K562 (cell line): ENCODE measurements at regions not wholly inside any gene's neighbourhood (a gene's known extent, or its start where the extent isn't known, plus 50 kb on each side); places are given as distances from the start of the nearest gene placed in this dataset.

ENCODE experiments used
- EHMT2 ChIP-seq: fragments of 450-650 bp; IDR thresholded peaks from 2 replicates; pipeline ENCODE4 v1.6.1; 2018; ENCODE audit warnings: antibody characterized with exemption
- EP400 ChIP-seq: fragments of 450-650 bp; IDR thresholded peaks from 2 replicates; pipeline ENCODE4 v1.6.1; 2017; ENCODE audit warnings: antibody characterized with exemption, mild to moderate bottlenecking, moderate library complexity
- NEUROD1 ChIP-seq: fragments of 150-350 bp; IDR thresholded peaks from 2 replicates; pipeline ENCODE4 v1.6.1; 2014; ENCODE audit warnings: borderline replicate concordance, low read length, low read depth; ENCODE audit not compliant: partially characterized antibody
- NR2F6 ChIP-seq: fragments of 450-650 bp; formaldehyde crosslinking; IDR thresholded peaks from 2 replicates; pipeline ENCODE4 v1.4.0; 2020; ENCODE audit warnings: mild to moderate bottlenecking
- RAD21 ChIP-seq, 2 experiments: fragments of 250-450 bp in 1 of 2; fragments of 450-650 bp in 1 of 2; sonication (Bioruptor Pico) in 1 of 2; formaldehyde crosslinking in 1 of 2; IDR thresholded peaks in 1 of 2; conservative IDR thresholded peaks in 1 of 2; 2 replicates each; pipeline versions ENCODE4 v1.4.0 to v1.8.0; 2020 to 2022; ENCODE audit warnings: mild to moderate bottlenecking in 2 of 2, moderate library complexity in 1 of 2
- RFX1 ChIP-seq: fragments of 450-650 bp; IDR thresholded peaks from 2 replicates; pipeline ENCODE4 v1.6.1; 2016; ENCODE audit warnings: mild to moderate bottlenecking, moderate library complexity
- U2AF1 ChIP-seq: fragments of 200-400 bp; formaldehyde crosslinking; optimal IDR thresholded peaks from 2 replicates; pipeline ENCODE3; 2017; ENCODE audit warnings: mild to moderate bottlenecking, low read depth, low read length, moderate library complexity
- ZNF668 ChIP-seq: fragments of 250-450 bp; sonication (Bioruptor Pico); IDR thresholded peaks from 2 replicates; pipeline ENCODE4 v1.8.0; 2022; ENCODE audit warnings: mild to moderate bottlenecking, inconsistent platforms
- TF ChIP-seq, protein P1 (sequence below): fragments of 250-450 bp; sonication (Bioruptor Pico); IDR thresholded peaks from 2 replicates; pipeline ENCODE4 v1.4.0; 2020
- TF ChIP-seq, protein P2 (sequence below): fragments of 450-650 bp; IDR thresholded peaks from 2 replicates; pipeline ENCODE4 v1.6.1; 2017; ENCODE audit warnings: antibody characterized with exemption, mild to moderate bottlenecking
- TF ChIP-seq, protein P3 (sequence below), 2 experiments: IDR thresholded peaks; 2 replicates each; pipeline ENCODE4 v1.6.1; 2011; ENCODE audit warnings: borderline replicate concordance in 1 of 2, control low read depth in 1 of 2, low read depth in 1 of 2, low read length in 1 of 2, mild to moderate bottlenecking in 1 of 2, mixed read lengths in 1 of 2, moderate library complexity in 1 of 2; ENCODE audit not compliant: insufficient read depth in 1 of 2, insufficient read length in 1 of 2, poor library complexity in 1 of 2, severe bottlenecking in 1 of 2; ENCODE audit errors: extremely low read depth in 1 of 2

DNA sequence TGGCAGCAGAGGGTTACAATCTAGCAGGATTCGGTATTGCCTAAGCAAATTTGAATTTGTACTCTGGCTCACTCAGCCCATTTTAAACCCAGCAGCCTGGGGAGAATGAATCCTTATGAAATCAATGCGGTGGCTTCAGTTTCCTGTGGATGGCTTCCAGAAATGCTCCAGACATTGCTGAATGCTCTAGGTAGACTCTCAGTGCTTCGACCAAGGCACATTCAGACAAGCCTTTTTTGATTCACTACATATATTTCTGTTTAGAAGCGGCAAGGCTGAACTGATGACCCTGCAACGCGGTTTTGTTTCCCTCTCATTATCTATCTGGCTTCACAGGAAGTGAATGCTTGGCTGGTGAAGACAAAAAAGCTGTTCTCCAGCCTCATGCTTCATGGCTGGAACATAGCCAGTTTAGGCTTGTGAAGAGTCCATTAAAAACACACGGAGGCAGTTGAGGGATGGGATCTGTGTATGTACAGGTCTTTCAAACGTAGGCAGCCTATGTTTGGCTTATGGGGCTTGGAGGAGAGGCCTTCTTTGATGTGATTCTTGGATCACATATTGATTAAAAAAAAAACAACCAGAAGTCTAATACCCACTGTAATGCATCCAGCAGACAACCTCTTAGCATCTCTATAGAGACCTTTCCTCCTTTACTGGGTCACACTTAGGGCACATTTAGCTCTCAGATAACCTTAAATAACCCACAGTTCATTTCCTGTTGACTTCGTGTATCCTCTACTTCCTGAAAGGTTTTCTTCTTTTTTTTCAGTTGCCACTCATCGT is 400.2 kb upstream of the TBL1XR1 start (continued):
- TF ChIP-seq, protein P1, sequence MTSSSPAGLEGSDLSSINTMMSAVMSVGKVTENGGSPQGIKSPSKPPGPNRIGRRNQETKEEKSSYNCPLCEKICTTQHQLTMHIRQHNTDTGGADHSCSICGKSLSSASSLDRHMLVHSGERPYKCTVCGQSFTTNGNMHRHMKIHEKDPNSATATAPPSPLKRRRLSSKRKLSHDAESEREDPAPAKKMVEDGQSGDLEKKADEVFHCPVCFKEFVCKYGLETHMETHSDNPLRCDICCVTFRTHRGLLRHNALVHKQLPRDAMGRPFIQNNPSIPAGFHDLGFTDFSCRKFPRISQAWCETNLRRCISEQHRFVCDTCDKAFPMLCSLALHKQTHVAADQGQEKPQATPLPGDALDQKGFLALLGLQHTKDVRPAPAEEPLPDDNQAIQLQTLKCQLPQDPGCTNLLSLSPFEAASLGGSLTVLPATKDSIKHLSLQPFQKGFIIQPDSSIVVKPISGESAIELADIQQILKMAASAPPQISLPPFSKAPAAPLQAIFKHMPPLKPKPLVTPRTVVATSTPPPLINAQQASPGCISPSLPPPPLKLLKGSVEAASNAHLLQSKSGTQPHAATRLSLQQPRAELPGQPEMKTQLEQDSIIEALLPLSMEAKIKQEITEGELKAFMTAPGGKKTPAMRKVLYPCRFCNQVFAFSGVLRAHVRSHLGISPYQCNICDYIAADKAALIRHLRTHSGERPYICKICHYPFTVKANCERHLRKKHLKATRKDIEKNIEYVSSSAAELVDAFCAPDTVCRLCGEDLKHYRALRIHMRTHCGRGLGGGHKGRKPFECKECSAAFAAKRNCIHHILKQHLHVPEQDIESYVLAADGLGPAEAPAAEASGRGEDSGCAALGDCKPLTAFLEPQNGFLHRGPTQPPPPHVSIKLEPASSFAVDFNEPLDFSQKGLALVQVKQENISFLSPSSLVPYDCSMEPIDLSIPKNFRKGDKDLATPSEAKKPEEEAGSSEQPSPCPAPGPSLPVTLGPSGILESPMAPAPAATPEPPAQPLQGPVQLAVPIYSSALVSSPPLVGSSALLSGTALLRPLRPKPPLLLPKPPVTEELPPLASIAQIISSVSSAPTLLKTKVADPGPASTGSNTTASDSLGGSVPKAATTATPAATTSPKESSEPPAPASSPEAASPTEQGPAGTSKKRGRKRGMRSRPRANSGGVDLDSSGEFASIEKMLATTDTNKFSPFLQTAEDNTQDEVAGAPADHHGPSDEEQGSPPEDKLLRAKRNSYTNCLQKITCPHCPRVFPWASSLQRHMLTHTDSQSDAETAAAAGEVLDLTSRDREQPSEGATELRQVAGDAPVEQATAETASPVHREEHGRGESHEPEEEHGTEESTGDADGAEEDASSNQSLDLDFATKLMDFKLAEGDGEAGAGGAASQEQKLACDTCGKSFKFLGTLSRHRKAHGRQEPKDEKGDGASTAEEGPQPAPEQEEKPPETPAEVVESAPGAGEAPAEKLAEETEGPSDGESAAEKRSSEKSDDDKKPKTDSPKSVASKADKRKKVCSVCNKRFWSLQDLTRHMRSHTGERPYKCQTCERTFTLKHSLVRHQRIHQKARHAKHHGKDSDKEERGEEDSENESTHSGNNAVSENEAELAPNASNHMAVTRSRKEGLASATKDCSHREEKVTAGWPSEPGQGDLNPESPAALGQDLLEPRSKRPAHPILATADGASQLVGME: no peak
- TF ChIP-seq NEUROD1 (no peak), RAD21 (CRISPR knock-in tag; conservative IDR thresholded peaks at IDR 0.05 in 1 of 2, IDR thresholded peaks at IDR 0.05 in 1 of 2) (no peak), EP400 (peak; percentile 23; the same call in 1 of the 2 replicates), RFX1 (no peak), ZNF668 (CRISPR knock-in tag) (no peak), U2AF1 (no peak), NR2F6 (CRISPR knock-in tag) (no peak), EHMT2 (0 out of 2 replicates have a peak, but pooled peaks have one; percentile 13)
- TF ChIP-seq, protein P2, sequence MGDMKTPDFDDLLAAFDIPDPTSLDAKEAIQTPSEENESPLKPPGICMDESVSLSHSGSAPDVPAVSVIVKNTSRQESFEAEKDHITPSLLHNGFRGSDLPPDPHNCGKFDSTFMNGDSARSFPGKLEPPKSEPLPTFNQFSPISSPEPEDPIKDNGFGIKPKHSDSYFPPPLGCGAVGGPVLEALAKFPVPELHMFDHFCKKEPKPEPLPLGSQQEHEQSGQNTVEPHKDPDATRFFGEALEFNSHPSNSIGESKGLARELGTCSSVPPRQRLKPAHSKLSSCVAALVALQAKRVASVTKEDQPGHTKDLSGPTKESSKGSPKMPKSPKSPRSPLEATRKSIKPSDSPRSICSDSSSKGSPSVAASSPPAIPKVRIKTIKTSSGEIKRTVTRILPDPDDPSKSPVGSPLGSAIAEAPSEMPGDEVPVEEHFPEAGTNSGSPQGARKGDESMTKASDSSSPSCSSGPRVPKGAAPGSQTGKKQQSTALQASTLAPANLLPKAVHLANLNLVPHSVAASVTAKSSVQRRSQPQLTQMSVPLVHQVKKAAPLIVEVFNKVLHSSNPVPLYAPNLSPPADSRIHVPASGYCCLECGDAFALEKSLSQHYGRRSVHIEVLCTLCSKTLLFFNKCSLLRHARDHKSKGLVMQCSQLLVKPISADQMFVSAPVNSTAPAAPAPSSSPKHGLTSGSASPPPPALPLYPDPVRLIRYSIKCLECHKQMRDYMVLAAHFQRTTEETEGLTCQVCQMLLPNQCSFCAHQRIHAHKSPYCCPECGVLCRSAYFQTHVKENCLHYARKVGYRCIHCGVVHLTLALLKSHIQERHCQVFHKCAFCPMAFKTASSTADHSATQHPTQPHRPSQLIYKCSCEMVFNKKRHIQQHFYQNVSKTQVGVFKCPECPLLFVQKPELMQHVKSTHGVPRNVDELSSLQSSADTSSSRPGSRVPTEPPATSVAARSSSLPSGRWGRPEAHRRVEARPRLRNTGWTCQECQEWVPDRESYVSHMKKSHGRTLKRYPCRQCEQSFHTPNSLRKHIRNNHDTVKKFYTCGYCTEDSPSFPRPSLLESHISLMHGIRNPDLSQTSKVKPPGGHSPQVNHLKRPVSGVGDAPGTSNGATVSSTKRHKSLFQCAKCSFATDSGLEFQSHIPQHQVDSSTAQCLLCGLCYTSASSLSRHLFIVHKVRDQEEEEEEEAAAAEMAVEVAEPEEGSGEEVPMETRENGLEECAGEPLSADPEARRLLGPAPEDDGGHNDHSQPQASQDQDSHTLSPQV: peak; percentile 81
- TF ChIP-seq, protein P3, sequence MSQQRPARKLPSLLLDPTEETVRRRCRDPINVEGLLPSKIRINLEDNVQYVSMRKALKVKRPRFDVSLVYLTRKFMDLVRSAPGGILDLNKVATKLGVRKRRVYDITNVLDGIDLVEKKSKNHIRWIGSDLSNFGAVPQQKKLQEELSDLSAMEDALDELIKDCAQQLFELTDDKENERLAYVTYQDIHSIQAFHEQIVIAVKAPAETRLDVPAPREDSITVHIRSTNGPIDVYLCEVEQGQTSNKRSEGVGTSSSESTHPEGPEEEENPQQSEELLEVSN (IDR thresholded peaks at IDR 0.05; ENCODE audit: borderline replicate concordance in 1 of 2, extremely low read depth in 1 of 2, insufficient read depth in 1 of 2, insufficient read length in 1 of 2, low read depth in 1 of 2, low read length in 1 of 2, poor library complexity in 1 of 2, severe bottlenecking in 1 of 2): peak in 1 of 2 experiments; percentile 51
